Epidermal melanocyte (primary cell): ENCODE measurements at regions not wholly inside any gene's neighbourhood (a gene's known extent, or its start where the extent isn't known, plus 50 kb on each side); places are given as distances from the start of the nearest gene placed in this dataset.
"Not testable (repeated sequence)": the region's sequence is repeated elsewhere in the genome, so short reads cannot be mapped to it uniquely, and the experiment has no call there.

Experiments used
- DNase-seq: peaks from one replicate; pipeline ENCODE4 v3.0.0; 2011; ENCODE audit warnings: low spot score; ENCODE audit not compliant: insufficient read length

DNA sequence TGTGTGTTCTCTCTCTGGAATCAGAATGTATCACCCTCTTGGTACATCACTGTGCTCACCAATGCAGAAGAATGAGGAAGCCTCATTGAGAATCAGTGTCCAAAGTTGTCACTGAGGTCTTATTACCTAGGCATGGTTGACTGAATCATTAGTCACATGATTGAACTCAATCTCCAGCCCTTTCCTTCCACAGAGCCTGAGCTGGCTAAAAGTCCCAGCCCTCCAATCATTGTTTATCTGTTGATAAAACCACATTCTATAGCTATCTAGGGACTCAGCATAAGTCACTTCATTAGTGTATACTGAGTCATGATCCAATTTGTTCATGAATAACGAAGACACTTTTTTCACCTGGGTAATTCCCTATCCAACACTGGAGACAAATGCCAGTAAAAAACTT is 396.8 kb downstream of the TRAM1L1 start:
- DNase-seq = no peak

DNA sequence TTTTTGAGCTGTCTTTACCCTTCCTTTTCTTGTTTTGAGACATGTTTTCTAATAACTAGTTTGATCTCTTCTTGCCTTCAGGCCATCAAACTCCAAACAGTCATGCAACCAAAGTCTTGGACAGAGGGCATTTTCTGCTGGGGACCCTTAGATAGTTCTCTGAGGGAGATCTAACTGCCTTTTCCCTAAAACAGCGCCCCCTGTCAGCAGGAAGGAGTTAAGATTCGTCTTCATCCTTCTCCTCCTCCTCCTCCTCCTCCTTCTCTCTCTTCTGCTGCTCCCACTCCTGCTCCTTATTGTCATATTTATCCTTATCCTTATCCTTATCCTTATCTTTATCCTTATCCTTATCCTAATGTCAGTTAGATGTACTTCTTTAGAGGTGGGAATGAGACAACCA is 417.2 kb downstream of the TRAM1L1 start:
- DNase-seq = no peak

DNA sequence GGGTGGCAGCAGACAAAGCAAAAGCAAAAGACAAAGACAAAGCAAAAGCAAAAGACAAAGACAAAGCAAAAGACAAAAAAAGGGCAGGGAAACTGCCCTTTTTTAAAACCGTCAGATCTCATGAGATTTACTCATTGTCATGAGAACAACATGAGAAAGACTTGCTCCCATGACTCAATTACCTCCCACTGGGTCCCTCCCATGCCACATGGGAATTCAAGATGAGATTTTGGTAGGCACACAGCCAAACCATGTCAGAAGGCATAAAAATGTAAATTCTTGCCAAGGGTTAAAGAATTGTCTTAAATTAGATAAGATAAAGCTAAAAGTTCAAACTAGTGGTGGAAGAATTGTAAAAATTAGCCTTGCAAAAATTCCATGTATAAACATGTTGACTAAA is 419.7 kb downstream of the TRAM1L1 start:
- DNase-seq = no peak

DNA sequence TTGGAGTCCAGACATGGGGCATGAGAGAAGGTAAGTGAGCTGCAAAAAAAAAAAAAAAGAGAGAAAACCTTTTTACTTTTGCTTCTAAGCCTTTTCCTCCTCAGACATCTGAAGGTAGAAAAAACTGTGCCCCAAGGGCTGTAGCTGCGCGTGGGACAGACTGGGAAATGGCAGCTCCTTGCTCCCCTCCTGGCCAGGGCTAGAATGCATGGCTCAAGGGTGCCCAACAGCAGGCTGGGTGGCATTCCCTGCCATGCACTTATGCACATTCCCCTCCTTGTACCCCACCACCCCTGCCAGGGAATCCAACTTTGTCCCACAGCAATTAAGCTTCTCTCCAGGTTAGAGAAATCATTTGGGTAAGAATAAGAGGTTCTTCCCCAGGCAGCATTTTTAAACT is 421.2 kb downstream of the TRAM1L1 start:
- DNase-seq = no peak

DNA sequence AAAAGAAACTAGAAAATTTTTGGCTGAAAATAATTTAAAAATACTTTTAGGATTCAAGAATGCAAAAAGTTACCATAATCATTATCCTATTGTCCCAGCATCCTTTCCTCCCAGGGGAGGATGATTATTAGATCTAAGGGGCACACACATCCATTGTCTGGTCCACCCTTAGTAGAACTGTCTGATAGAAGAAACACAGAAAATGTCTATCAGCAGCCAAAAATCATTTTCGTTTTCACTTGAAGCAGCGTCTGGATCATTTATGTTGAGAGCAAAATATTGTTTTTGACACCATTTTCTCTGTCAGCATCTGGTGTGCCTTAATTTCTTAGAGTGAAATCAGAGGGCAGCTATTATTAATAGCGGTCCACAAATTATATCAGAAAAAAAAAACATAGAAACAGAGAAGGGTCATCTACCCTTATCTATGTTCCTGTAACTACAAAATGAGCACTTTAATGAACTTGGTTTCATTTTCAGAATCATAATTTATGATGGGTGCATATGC is 446.3 kb downstream of the TRAM1L1 start:
- no peak for DNase-seq

DNA sequence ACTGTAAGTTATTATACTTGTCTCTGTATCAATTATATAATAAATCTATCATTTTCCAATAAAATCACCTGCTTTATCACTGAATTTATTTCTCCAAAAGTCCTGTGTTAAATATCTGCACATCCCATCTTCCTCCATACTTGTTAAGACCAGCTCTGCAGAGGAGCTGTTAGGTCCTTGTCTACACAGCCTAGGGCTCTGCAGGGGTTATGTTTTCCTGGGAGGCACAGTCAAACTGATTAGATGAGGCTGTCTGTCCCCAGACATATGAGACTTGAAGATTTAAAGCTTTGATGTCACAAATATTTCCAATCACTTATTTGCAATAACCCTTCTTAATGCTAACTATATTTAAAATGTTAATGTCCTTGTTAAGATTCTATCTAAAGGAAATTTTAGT is 446.8 kb downstream of the TRAM1L1 start:
- DNase-seq = no peak

DNA sequence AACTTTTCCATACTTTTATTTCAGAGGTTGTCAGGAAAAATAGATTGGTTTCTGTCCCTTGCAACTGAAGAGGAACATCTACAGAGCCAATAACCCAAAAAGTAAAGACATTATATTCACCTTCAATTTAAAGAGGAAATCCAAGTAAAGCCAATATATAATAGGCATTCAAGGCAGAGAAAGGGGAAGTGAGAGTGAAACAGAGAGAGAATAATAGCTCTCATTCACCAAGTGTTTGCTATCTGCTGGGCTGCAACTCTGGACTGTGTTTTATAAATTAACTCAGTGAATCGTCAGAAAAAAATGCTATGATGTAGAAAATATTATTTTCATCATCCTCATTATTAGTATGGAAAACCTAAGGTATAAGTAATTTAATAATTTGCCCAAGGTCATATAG is 448.5 kb downstream of the TRAM1L1 start:
- DNase-seq = no peak

DNA sequence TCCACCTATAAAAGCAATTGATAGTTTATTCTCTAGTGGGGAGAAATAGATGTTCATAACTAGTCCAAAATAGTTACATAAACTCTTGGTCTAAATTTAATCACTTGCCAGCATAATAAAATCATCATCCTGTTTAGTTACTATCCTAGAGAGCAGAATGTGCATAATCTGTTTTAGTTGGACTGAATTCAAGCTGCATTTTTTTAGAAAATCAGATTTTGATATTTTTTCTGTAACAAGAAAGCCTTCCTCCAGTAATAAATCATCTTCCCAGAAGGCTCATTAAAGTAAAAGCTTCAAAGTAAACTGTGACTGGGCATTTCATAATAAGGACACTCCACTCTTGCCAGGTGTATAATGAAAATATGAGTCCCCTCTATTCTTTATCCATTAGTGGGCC is 453.1 kb downstream of the TRAM1L1 start:
- DNase-seq = no peak

DNA sequence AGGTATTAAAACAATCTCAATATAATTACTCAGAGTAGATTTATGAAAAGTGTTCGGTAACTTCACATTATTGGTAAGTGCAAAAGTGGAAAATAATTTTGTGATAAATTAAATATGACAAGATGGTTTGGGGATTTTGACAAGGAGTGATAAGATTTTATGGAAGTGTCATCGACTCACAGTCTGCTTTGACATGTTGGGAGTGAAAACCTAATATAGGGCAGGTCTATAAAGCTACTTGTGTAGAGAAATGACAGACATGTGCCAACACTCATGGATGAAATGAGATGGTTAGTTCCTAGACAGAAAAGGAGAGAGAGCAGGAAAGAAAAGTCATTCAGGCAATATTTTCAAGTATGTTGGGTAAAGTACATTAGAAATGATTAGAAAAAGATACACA is 456.8 kb downstream of the TRAM1L1 start:
- no peak for DNase-seq

DNA sequence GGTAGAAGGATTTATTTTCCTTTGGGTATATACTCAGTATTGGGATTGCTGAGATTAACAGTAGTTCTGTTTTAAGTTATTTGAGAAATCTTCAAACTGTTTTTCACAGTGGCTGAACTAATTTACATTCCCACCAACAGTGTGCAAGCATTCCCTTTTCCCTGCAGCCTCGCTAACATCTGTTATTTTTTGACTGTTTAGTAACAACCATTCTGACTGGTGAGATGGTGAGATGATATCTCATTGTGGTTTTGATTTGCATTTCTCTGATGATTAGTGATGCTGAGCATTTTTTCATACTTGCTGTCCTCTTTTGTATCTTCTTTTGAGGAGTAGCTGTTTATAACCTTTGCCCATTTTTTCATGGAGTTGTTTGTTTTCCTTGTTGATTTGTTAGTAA is 457.8 kb downstream of the TRAM1L1 start:
- DNase-seq = no peak

DNA sequence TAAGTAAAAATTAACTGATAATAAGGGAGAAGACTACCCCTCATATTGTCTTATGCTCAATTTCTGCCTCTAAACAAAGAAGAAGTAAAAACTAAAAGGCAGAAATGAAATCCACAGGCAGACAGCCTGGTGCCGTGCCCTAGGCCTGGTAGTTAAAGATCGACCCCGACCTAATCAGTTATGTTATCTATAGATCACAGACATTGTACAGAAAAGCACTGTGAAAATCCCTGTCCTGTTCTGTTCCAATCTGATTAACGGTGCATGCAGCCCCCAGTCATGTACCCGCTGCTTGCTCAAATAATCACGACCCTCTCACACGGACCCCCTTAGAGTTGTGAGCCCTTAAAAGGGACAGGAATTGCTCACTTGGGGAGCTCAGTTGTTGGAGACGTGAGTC is 465.9 kb downstream of the TRAM1L1 start:
- DNase-seq = not testable (repeated sequence)

DNA sequence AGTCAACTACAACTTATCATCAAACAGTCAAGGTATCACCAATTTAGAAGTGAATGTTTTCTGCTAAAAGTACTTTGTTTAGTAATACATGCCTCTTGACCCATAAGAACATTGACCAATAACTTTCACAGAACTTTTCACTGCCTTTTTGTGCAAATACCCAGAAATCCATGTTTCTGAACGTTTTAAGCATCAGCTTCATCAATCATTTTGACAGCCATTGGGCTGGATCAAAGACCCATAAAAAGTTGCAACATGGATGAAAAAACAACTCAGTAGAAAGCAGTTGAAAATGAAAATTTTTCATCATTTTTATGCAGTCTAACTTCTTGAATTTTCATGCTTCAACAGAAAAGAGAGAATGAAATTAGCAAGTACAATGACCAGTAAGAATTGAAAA is 466.7 kb downstream of the TRAM1L1 start:
- DNase-seq = no peak

DNA sequence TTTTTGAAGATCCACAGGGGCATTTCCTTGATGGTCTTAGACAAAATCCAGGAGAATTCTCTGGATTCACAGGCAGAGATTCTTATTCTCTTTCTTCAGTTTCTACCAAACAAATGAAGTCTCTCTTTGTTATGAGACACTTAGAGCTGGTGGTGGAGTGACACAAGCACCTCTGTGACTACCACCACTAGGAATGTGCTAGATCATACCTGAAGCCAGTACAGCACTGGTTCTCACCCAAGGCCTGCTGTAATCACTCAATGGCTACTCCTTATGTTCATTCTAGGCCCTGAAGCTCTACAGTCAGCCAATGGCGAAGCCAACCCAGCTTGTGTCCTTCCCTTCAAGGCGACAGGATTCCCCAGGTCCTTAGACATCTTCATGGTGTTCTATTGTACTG is 482.3 kb downstream of the TRAM1L1 start:
- no peak for DNase-seq

DNA sequence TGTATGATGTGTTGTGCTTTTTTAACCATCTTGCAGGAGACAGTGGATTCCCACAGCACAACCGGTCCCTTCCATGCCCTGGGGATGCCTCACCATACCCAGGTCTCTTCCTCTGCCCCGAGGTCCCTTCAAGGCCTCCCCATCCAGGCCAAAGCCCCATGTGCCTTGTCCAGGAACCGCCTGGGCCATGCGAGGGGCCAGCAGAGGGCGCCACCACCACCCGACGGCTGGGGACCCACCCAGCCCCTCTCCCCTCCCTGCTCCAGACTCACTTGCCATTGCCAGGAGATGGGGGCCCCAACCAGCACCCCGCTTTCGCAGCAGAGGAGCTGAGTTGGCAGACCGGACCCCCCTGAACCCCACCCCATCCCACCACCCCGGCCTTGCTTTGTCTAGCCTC is 485.5 kb downstream of the TRAM1L1 start:
- no peak for DNase-seq

DNA sequence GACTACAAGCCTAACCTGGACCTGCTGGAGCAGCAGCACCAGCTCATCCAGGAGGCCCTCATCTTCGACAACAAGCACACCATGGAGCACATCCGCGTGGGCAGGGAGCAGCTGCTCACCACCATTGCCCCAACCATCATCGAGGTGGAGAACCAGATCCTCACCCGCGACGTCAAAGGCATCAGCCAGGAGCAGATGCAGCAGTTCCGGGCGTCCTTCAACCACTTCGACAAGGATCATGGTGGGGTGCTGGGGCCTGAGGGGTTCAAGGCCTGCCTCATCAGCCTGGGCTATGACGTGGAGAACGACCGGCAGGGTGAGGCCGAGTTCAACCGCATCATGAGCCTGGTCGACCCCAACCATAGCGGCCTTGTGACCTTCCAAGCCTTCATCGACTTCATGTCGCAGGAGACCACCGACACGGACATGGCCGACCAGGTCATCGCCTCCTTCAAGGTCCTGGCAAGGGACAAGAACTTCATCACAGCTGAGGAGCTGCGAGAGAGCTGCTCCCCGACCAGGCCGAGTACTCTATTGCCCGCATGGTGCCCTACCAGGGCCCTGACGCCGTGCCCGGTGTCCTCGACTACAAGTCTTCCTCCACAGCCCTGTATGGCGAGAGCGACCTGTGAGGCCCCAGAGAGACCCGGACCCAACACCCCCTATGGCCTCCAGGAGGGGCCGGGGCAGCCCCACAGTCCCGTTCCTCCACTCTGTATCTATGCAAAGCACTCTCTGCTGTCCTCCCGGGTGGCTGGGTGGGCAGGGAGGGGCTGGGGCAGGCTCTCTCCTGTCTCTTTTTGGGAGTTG is 486.2 kb downstream of the TRAM1L1 start:
- DNase-seq = no peak

DNA sequence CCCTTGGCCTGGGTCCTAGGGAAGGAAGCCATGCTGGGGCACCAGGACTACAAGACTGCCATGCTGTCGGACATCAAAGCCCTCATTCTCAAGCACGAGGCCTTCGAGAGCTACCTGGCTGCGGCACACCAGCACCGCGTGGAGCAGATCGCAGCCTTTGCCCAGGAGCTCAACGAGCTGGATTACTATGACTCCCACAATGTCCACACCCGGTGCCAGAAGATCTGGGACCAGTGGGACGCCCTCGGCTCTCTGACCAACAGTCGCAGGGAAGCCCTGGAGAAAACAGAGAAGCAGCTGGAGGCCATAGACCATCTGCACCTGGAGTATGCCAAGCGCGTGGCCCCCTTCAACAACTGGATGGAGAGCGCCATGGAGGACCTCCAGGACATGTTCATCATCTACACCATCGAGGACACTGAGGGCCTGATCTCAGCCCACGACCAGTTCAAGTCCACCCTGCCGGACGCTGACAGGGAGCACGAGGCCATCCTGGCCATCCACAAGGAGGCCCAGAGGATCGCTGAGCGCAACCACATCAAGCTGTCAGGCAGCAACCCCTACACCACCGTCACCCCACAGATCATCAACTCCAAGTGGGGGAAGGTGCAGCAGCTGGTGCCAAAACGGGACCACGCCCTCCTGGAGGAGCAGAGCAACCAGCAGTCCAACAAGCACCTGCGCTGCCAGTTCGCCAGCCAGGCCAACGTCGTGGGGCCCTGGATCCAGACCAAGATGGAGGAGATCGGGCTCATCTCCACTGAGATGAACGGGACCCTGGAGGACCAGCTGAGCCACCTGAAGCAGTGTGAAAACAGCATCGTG is 487.0 kb downstream of the TRAM1L1 start:
- no peak for DNase-seq

DNA sequence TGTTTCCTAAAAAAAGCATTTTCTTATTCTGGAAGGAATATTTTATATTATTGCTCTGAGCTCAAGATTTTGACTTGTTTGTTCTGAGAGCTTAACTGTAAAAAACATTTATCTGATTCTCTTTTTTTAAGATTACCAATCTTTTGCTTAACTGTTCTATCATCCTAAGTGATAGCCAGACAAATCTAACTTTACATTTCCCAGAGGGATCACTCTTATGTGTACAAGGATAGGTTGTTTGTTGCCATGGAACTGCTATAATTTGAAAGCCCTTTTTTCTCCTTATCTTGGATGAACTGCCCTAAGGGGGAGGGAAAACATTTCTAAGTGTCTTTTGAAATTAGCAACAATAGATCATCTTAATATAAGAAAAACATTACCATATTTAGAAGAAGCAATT is 494.7 kb downstream of the TRAM1L1 start:
- no peak for DNase-seq

DNA sequence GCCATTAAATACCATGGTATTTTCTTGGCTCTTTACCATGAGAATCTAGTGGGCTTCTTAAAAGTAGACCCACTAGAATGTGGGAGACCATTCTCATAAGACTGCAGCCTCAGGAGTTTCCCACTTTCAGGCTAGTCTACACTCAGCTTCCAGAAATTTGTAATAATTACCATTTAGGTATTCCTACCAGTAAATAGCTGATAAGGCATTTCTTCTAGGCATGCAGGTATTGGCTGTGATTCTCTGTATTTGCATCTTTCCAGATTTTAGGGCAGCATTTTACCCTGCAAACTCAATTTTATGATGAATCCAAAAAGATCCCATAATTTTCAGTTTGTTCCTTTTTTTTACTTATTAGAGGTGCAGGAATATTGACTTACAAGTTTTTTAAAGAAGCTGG is 496.6 kb downstream of the TRAM1L1 start:
- DNase-seq = no peak

DNA sequence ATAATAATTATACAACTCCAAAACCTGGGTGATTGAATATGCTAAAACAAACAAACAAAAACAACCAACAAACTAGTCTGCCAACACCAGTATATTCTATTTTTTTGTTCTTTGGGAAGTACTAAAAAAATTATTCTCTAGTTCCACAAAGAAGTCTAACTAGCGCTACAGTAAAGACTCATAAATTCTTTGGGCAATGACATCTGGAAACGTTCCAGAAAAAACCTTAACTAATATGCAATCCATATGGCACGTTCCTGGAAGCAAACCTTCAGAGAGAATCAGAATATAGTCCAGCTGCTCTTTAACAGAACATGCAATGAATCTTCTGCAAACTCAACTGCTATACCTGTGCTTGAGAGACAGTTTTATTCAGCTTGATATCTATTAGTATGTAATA is 500.1 kb downstream of the TRAM1L1 start:
- DNase-seq = no peak

DNA sequence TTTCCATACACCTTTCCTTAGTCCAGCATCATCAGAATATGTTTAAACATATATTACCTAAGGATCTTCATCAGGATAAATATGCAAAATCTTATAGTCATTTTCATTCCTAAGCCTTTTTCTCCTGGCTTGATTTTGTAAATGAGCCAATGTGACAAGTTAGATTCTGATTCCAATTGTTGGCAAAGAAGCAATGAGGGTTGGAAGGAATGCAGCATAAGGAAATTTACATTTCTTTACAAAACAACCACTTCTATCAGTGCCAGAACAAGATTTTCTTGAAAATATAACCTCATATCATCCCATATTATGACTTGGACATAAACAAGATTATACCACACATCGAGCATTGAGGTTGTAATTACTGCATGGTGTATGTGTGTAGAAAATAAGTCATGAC is 508.1 kb downstream of the TRAM1L1 start:
- DNase-seq = no peak

DNA sequence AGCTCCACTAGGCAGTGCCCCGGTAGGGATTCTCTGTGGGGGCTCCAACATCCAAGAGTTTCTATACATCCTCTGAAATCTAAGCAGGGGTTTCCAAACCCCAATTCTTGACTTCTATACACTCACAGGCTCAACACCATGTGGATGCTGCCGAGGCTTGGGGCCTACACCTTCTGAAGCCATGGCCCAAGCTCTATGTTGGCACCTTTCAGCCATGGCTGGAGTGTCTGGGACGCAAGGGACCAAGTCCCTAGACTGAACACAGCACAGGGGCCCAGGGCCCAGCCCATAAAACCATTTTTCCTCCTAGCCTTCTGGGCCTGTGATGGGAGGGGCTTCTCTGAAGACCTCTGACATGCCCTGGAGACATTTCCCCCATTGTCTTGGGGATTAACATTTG is 511.8 kb downstream of the TRAM1L1 start:
- DNase-seq = no peak

DNA sequence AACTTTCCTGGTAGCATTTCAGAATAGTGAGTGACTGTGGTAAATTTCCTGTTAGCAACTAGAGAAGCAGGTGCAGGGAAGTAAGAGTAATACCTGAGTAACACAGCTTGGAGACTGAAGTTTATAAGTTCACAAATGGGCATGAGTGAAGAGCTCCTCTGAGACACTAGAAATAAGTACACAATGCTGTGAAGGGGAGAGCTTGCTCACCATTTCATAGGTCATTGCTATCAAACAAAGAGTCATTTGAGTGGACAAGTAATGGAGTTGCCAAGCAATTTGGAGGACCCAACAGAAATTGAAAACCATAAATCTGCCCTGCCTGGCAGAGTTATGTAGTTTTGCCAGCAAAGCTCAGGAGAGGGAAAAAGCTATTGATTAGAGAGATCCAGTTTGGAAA is 523.6 kb downstream of the TRAM1L1 start:
- no peak for DNase-seq

DNA sequence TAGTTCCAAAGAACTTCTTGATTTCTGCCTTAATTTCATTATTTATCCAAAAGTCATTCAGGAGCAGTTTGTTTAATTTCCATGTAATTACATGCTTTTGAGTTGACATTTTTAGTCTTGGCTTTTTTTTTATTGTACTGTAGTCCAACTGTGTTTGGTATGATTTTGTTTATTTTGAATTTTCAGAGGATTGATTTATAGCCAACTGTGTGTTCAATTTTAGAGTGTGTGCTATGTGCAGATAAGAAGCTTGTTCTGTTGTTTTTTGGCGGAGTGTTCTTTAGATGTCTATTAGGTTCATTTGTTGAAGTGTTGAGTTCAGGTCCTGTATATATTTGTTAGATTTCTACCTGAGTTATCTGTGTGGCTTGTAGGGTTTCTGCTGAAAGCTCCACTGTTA is 533.6 kb downstream of the TRAM1L1 start:
- no peak for DNase-seq
